ENCODE measurements at regions not wholly inside any gene's neighbourhood (a gene's known extent, or its start where the extent isn't known, plus 50 kb on each side); places are given as distances from the start of the nearest gene placed in this dataset.

DNA sequence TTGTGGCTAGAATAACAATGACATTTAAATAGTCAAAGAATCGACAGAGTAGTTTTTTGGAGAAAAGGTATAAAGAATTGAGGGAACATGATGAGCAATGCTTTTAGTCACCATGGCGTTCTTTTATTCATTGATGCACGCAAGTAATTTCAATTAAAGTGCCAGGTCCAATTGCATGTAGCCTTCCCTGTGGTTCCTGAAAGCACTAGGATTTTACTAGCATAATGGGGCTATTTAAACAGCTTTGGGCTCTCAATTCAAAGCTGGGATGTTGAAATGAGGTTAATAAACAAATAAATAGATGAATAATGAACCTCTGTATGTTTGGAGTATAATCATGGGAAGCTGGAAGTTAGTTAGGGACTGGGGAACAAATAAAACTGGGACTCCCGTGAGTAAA, 121.2 kb upstream of the GAP43 start:
- TF ChIP-seq CTCF (IDR thresholded peaks at IDR 0.05; ENCODE audit: insufficient read depth, low read depth, low read length, missing control alignments) = no peak
- no peak for DNase-seq (ENCODE audit: low read depth)

DNA sequence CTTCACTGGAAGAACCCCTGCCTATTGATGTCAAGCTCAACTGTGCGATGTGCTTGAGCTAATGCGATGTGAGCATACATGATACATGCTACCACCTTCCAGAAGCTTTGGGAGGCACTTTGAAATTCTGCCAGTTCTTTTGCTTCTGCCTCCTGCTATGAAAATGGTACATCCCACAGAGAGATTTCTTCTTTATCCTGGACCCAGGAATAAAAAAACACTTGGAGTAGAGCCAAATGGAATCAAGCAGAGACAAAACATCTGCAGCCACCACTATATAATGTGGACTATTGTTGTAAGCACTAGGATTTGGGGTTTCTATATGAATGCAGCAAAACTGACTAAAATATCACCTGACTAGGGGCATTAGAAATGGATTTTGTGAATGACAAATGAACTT, 119.9 kb upstream of the GAP43 start:
- TF ChIP-seq CTCF (IDR thresholded peaks at IDR 0.05; ENCODE audit: insufficient read depth, low read depth, low read length, missing control alignments) = no peak
- no peak overlapping the region for H3K4me3 ChIP-seq (ENCODE audit: low read depth, low read length)
- DNase-seq (ENCODE audit: low read depth) = no peak

More for the DNA sequence above, 121.2 kb upstream of the GAP43 start:
- no peak overlapping the region for H3K4me3 ChIP-seq (ENCODE audit: low read depth, low read length)

DNA sequence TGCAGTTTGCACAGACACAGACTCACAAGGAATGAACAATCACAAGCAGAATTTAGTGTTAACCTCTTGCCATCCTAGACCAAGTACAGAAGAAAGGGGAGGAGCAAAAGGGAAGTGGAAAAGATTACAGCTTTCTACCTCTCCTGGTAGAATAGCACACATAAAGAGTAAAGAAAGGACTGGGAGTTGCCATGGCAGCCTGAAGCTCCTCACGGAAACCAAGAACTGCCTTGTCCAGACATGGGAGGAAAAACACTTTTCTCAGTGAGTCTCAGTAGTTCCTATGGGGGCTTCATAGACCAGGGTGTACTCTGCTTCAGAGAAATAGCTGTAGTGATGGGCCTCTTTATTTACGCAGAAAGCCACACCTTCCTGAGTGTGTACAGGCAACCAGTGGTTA, 114.7 kb upstream of the GAP43 start:
- H3K4me3 ChIP-seq (ENCODE audit: low read depth, low read length) = no peak overlapping the region
- no peak for TF ChIP-seq CTCF (IDR thresholded peaks at IDR 0.05; ENCODE audit: insufficient read depth, low read depth, low read length, missing control alignments)
- no peak for DNase-seq (ENCODE audit: low read depth)

DNA sequence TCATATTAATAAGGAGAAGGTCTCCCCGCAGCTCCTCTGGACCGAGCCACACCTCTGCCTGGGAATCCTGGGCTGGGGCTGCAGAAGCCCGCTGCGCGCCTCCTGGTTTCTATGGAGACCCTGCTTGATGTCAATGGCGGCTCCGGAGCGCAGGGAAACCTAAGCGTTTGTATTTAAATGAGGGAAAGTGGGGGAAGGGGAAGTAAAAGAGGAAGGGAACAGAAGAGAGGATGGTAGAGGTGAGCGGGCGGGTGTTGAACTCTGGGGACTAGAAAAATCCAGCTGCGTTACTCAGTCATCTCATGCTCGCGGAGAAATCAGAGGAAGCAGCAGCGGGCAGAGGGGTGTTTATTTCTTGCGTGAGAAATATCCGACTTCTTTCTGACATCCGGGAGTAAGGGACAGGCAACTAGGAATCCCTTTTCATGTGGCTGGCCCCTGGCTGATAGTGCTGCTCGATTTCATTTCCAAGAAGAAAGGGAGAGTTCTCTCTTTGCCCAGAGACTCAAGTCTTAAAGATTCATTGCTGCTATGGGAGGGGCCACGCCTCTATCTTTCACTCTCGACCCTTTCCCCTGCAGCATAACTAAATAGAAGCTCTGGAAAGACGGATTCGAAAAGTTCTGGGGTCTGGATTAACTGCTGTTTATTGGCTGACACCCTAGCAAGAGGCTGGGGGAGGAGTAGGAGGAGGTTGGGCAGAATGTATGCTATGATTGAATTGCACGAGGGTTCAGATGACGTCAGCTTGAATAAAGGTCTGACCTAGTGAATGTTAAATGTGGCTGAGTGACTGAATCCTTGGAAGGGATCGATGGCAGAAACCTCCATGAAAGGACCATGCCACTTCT, 110.5 kb upstream of the GAP43 start:
- no peak for TF ChIP-seq CTCF (IDR thresholded peaks at IDR 0.05; ENCODE audit: insufficient read depth, low read depth, low read length, missing control alignments)
- peak; percentile 11 for DNase-seq (ENCODE audit: low read depth)
- peak overlapping the region; percentile 51 for H3K4me3 ChIP-seq (ENCODE audit: low read depth, low read length)

GRCh38 chr3:115513416-115513800, 109.9 kb upstream of the GAP43 start:
- no peak for DNase-seq (ENCODE audit: low read depth)

GRCh38 chr3:115517457-115518050, 105.8 kb upstream of the GAP43 start:
- H3K4me3 ChIP-seq (ENCODE audit: low read depth, low read length) = no peak overlapping the region
- DNase-seq (ENCODE audit: low read depth) = peak; percentile 17
- no peak for TF ChIP-seq CTCF (IDR thresholded peaks at IDR 0.05; ENCODE audit: insufficient read depth, low read depth, low read length, missing control alignments)

More at GRCh38 chr3:115513416-115513800, 109.9 kb upstream of the GAP43 start:
- TF ChIP-seq CTCF (IDR thresholded peaks at IDR 0.05; ENCODE audit: insufficient read depth, low read depth, low read length, missing control alignments) = no peak
- H3K4me3 ChIP-seq (ENCODE audit: low read depth, low read length) = peak overlapping the region; percentile 51; the same call in 1 of the 2 replicates

Data from GM12865 (cell line).